Muscle of leg (tissue), 3 donors: ENCODE measurements at regions not wholly inside any gene's neighbourhood (a gene's known extent, or its start where the extent isn't known, plus 50 kb on each side); places are given as distances from the start of the nearest gene placed in this dataset.

Experiments
- DNase-seq: peaks from one replicate; pipeline ENCODE4 v3.0.0; 2013
- H3K27ac ChIP-seq: one replicate; pipeline ENCODE4 v1.5.1; 2013; ENCODE audit warnings: mild to moderate bottlenecking, low read length, control low read depth
- H3K27me3 ChIP-seq: one replicate; pipeline ENCODE4 v1.6.1; 2013; ENCODE audit warnings: low read length; ENCODE audit not compliant: control insufficient read depth, insufficient read depth
- H3K36me3 ChIP-seq: one replicate; pipeline ENCODE4 v1.6.1; 2013; ENCODE audit warnings: low read length; ENCODE audit not compliant: control insufficient read depth, insufficient read depth
- H3K4me1 ChIP-seq: one replicate; pipeline ENCODE4 v1.6.1; 2013; ENCODE audit warnings: low read length; ENCODE audit not compliant: control insufficient read depth, insufficient read depth
- H3K4me3 ChIP-seq: one replicate; pipeline ENCODE4 v1.5.1; 2013; ENCODE audit warnings: low read length, control low read depth
- H3K9me3 ChIP-seq: replicated peaks from 2 replicates; pipeline ENCODE4 v1.6.1; 2013; ENCODE audit warnings: low read depth, low read length; ENCODE audit not compliant: control insufficient read depth
- WGBS: methylation state at CpG from one replicate; pipeline ENCODE4 v1.1.5; 2013; ENCODE audit warnings: missing lambda C conversion rate; ENCODE audit not compliant: insufficient coverage; 5-methylcytosine and 5-hydroxymethylcytosine counted together

GRCh38 chr5:82404382-82404945 lies 126.3 kb upstream of the RPS23 start:
- no peak for DNase-seq
- Histone ChIP-seq H3K27me3 (no peaks in the 10 kb centered on the region), H3K27ac (no peak overlapping the region), H3K4me3 (no peak overlapping the region), H3K9me3 (peaks cover 7% of the 10 kb centered on the region), H3K36me3 (no peaks in the 10 kb centered on the region), H3K4me1 (no peaks in the 10 kb centered on the region)
- 100% methylated on average over 1 of the region's 3 CpGs for WGBS

GRCh38 chr5:82403724-82404123 lies 125.6 kb upstream of the RPS23 start:
- Histone ChIP-seq H3K4me3 (no peak overlapping the region), H3K27ac (no peak overlapping the region), H3K36me3 (no peaks in the 10 kb centered on the region), H3K4me1 (no peaks in the 10 kb centered on the region), H3K27me3 (no peaks in the 10 kb centered on the region), H3K9me3 (peaks cover 7% of the 10 kb centered on the region)
- no peak for DNase-seq
- WGBS = no CpG with 5 or more reads among the region's 2 CpGs

- Histone ChIP-seq H3K9me3 (peaks cover 7% of the 10 kb centered on the region), H3K27ac (no peak overlapping the region), H3K27me3 (no peaks in the 10 kb centered on the region), H3K4me1 (no peaks in the 10 kb centered on the region), H3K4me3 (no peak overlapping the region), H3K36me3 (no peaks in the 10 kb centered on the region)
- no CpG with 5 or more reads among the region's 2 CpGs for WGBS
- DNase-seq = no peak
These were observed 124.9 kb upstream of the RPS23 start for GRCh38 chr5:82403026-82403425.

GRCh38 chr5:82399111-82399510 lies 121.0 kb upstream of the RPS23 start:
- peaks cover 3% of the 10 kb centered on the region for H3K4me1 ChIP-seq
- no peaks in the 10 kb centered on the region for H3K36me3 ChIP-seq
- no peak for DNase-seq
- peaks cover under 1% of the 10 kb centered on the region for H3K9me3 ChIP-seq
- no CpG with 5 or more reads among the region's 2 CpGs for WGBS
- H3K27ac ChIP-seq = no peak overlapping the region
- no peaks in the 10 kb centered on the region for H3K27me3 ChIP-seq
- no peak overlapping the region for H3K4me3 ChIP-seq

GRCh38 chr5:82397741-82398320 lies 119.7 kb upstream of the RPS23 start:
- Histone ChIP-seq H3K4me1 (peaks cover 3% of the 10 kb centered on the region), H3K27me3 (no peaks in the 10 kb centered on the region), H3K9me3 (no peaks in the 10 kb centered on the region), H3K4me3 (no peak overlapping the region), H3K27ac (no peak overlapping the region), H3K36me3 (no peaks in the 10 kb centered on the region)
- no CpG with 5 or more reads among the region's 3 CpGs for WGBS
- DNase-seq = no peak

GRCh38 chr5:82396871-82397514 lies 118.8 kb upstream of the RPS23 start:
- Histone ChIP-seq H3K4me1 (peaks cover 3% of the 10 kb centered on the region), H3K36me3 (no peaks in the 10 kb centered on the region), H3K27me3 (no peaks in the 10 kb centered on the region), H3K27ac (peak overlapping the region; percentile 16), H3K4me3 (no peak overlapping the region), H3K9me3 (no peaks in the 10 kb centered on the region)
- 17% methylated on average over 4 of the region's 11 CpGs for WGBS
- DNase-seq = peak; percentile 94

- Histone ChIP-seq H3K4me3 (no peak overlapping the region), H3K27ac (no peak overlapping the region), H3K4me1 (peaks cover 3% of the 10 kb centered on the region), H3K27me3 (no peaks in the 10 kb centered on the region), H3K9me3 (no peaks in the 10 kb centered on the region), H3K36me3 (no peaks in the 10 kb centered on the region)
- peak; percentile 30 for DNase-seq
- 93% methylated on average over 1 of the region's 2 CpGs for WGBS
These were observed 118.2 kb upstream of the RPS23 start for GRCh38 chr5:82396396-82396795.

- no peak overlapping the region for H3K27ac ChIP-seq
- H3K27me3 ChIP-seq = no peaks in the 10 kb centered on the region
- no peaks in the 10 kb centered on the region for H3K9me3 ChIP-seq
- DNase-seq = no peak
- peaks cover 3% of the 10 kb centered on the region for H3K4me1 ChIP-seq
- H3K4me3 ChIP-seq = no peak overlapping the region
- H3K36me3 ChIP-seq = no peaks in the 10 kb centered on the region
- 90% methylated on average over 2 of the region's 3 CpGs for WGBS
These were observed 115.8 kb upstream of the RPS23 start for GRCh38 chr5:82393951-82394350.

GRCh38 chr5:82390088-82390487 lies 111.9 kb upstream of the RPS23 start:
- H3K27me3 ChIP-seq = no peaks in the 10 kb centered on the region
- H3K9me3 ChIP-seq = no peaks in the 10 kb centered on the region
- DNase-seq = no peak
- no peak overlapping the region for H3K4me3 ChIP-seq
- WGBS = 90% methylated on average over 2 of the region's 3 CpGs
- no peaks in the 10 kb centered on the region for H3K36me3 ChIP-seq
- no peaks in the 10 kb centered on the region for H3K4me1 ChIP-seq
- H3K27ac ChIP-seq = no peak overlapping the region

- DNase-seq = no peak
- H3K27me3 ChIP-seq = no peaks in the 10 kb centered on the region
- H3K4me1 ChIP-seq = no peaks in the 10 kb centered on the region
- WGBS = 100% methylated on average over 1 of the region's 2 CpGs
- H3K4me3 ChIP-seq = no peak overlapping the region
- no peak overlapping the region for H3K27ac ChIP-seq
- no peaks in the 10 kb centered on the region for H3K9me3 ChIP-seq
- H3K36me3 ChIP-seq = no peaks in the 10 kb centered on the region
These were observed 111.2 kb upstream of the RPS23 start for GRCh38 chr5:82389347-82389746.
